Gastroesophageal sphincter (tissue), 3 donors: ENCODE measurements at regions not wholly inside any gene's neighbourhood (a gene's known extent, or its start where the extent isn't known, plus 50 kb on each side); places are given as distances from the start of the nearest gene placed in this dataset.

Experiments
- CTCF ChIP-seq, 4 experiments: fragments of 200-600 bp in 2 of 4; fragments of 450-650 bp in 2 of 4; sonication (generic) in 1 of 4; IDR thresholded peaks; one replicate each; pipeline ENCODE4 v1.5.1; 2017 to 2019; ENCODE audit warnings: antibody characterized with exemption in 4 of 4, mild to moderate bottlenecking in 2 of 4, moderate library complexity in 2 of 4
- EP300 ChIP-seq: sonication (generic); formaldehyde crosslinking; IDR thresholded peaks from one replicate; pipeline ENCODE4 v1.6.1; 2017; ENCODE audit warnings: antibody characterized with exemption, mild to moderate bottlenecking
- POLR2A ChIP-seq, 2 donors: fragments of 450-650 bp; IDR thresholded peaks; one replicate each; pipeline ENCODE4 v1.6.1; 2017; ENCODE audit warnings: antibody characterized with exemption in 2 of 2, mild to moderate bottlenecking in 2 of 2, moderate library complexity in 1 of 2
- POLR2AphosphoS5 ChIP-seq: sonication (generic); formaldehyde crosslinking; IDR thresholded peaks from one replicate; pipeline ENCODE4 v1.6.1; 2017; ENCODE audit warnings: antibody characterized with exemption

- TF ChIP-seq CTCF (IDR thresholded peaks at IDR 0.05) (no peak), POLR2AphosphoS5 (no peak), EP300 (no peak), POLR2A (IDR thresholded peaks at IDR 0.05) (no peak)
Observed at GRCh38 chr10:76711222-76711997, 926.2 kb downstream of the KCNMA1 start.
